Left ventricle myocardium inferior (tissue), 1 donor: ENCODE measurements at regions not wholly inside any gene's neighbourhood (a gene's known extent, or its start where the extent isn't known, plus 50 kb on each side); places are given as distances from the start of the nearest gene placed in this dataset.

ENCODE experiments used
- DNase-seq: peaks from one replicate; pipeline ENCODE4 v3.0.0-alpha.2; 2020
- H3K27ac ChIP-seq: fragments of 200-600 bp; replicated peaks from 2 replicates; pipeline ENCODE4 v1.8.0; 2021
- H3K27me3 ChIP-seq: fragments of 200-600 bp; 2 replicates; pipeline ENCODE4 v1.8.0; 2021; ENCODE audit warnings: low read depth
- H3K36me3 ChIP-seq: fragments of 200-600 bp; 2 replicates; pipeline ENCODE4 v1.8.0; 2021
- H3K4me1 ChIP-seq: fragments of 200-600 bp; 2 replicates; pipeline ENCODE4 v1.8.0; 2021
- H3K4me3 ChIP-seq: fragments of 200-600 bp; 2 replicates; pipeline ENCODE4 v1.8.0; 2021; ENCODE audit warnings: mild to moderate bottlenecking, moderate library complexity
- H3K9me3 ChIP-seq: fragments of 200-600 bp; replicated peaks from 2 replicates; pipeline ENCODE4 v1.8.0; 2021
- CTCF ChIP-seq: fragments of 200-600 bp; IDR thresholded peaks from 2 replicates; pipeline ENCODE4 v1.8.0; 2021; ENCODE audit warnings: antibody characterized with exemption, mild to moderate bottlenecking, borderline replicate concordance
- intact Hi-C: fragments of 100-400 bp; cut with micrococcal nuclease; formaldehyde crosslinking; loops from one replicate; pipeline ENCODE4 v1.11.0; 2022
- donor health status: DM: no; HTN: yes; CAD: no; lungs with severe emphysema.

GRCh38 chr12:87185367-87185766 lies 843.8 kb downstream of the C12orf50 start:
- intact Hi-C loops: no loop called here
- no peak for TF ChIP-seq CTCF
- H3K4me3 ChIP-seq: no peak overlapping the region

DNA sequence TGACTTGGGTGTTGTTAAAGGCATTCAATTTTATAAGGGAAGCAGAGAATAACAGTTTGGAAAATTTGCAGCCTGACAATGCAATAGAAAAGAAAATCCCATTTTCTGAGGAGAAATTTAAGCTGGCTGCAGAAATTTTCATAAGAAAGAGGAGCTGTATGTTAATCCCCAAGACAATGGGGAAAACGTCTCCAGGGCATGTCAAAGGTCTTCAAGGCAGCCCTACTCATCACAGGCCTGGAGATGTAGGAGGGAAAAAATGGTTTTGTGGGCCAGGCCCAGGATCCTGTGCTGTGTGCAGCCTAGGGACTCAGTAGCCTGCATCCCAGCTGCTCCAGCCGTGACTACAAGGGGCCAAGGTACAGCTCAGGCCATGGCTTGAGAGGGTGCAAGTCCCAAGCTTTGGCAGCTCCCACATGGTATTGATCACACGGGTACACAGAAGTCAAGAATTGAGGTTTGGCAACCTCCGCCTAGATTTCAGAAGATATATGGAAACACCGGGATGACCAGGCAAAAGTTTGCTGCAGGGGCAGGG lies 846.4 kb downstream of the C12orf50 start:
- no peak for DNase-seq
- H3K9me3 ChIP-seq: no peaks in the 10 kb centered on the region
- no peaks in the 10 kb centered on the region for H3K4me1 ChIP-seq
- TF ChIP-seq CTCF: no peak
- no peaks in the 10 kb centered on the region for H3K27me3 ChIP-seq
- no peaks in the 10 kb centered on the region for H3K36me3 ChIP-seq
- intact Hi-C loops: no loop called here
- no peak overlapping the region for H3K27ac ChIP-seq
- H3K4me3 ChIP-seq: no peak overlapping the region

More at GRCh38 chr12:87185367-87185766, 843.8 kb downstream of the C12orf50 start:
- H3K9me3 ChIP-seq: no peaks in the 10 kb centered on the region
- H3K27me3 ChIP-seq: no peaks in the 10 kb centered on the region
- no peaks in the 10 kb centered on the region for H3K36me3 ChIP-seq
- no peaks in the 10 kb centered on the region for H3K4me1 ChIP-seq
- no peak for DNase-seq
- H3K27ac ChIP-seq: no peak overlapping the region

- DNase-seq: no peak
- Histone ChIP-seq H3K4me1 (no peaks in the 10 kb centered on the region), H3K9me3 (peaks cover 2% of the 10 kb centered on the region), H3K36me3 (no peaks in the 10 kb centered on the region), H3K27me3 (no peaks in the 10 kb centered on the region), H3K27ac (no peak overlapping the region), H3K4me3 (no peak overlapping the region)
- TF ChIP-seq CTCF: no peak
- intact Hi-C loops: no loop called here
Measured at GRCh38 chr12:87171356-87171755, 857.8 kb downstream of the C12orf50 start.

GRCh38 chr12:87169010-87169409 lies 860.2 kb downstream of the C12orf50 start:
- DNase-seq: no peak
- Histone ChIP-seq H3K4me1 (no peaks in the 10 kb centered on the region), H3K27ac (no peak overlapping the region), H3K27me3 (no peaks in the 10 kb centered on the region), H3K36me3 (no peaks in the 10 kb centered on the region), H3K9me3 (peaks cover 16% of the 10 kb centered on the region), H3K4me3 (no peak overlapping the region)
- no peak for TF ChIP-seq CTCF
- intact Hi-C loops: no loop called here

- H3K9me3 ChIP-seq: peaks cover 23% of the 10 kb centered on the region
- no peaks in the 10 kb centered on the region for H3K36me3 ChIP-seq
- no peak for TF ChIP-seq CTCF
- no peaks in the 10 kb centered on the region for H3K4me1 ChIP-seq
- intact Hi-C loops: no loop called here
- DNase-seq: no peak
- H3K4me3 ChIP-seq: no peak overlapping the region
- H3K27ac ChIP-seq: no peak overlapping the region
- H3K27me3 ChIP-seq: no peaks in the 10 kb centered on the region
Measured at GRCh38 chr12:87165733-87166375, 863.3 kb downstream of the C12orf50 start.
